NCI-H748 (cell line): ENCODE measurements at regions not wholly inside any gene's neighbourhood (a gene's known extent, or its start where the extent isn't known, plus 50 kb on each side); places are given as distances from the start of the nearest gene placed in this dataset.

ENCODE experiments used
- DNase-seq: peaks from one replicate; lab custom pipeline; 2025; ENCODE audit not compliant: unreplicated experiment; lab: John Stamatoyannopoulos, UW

GRCh38 chrX:71000139-71000538 is 68.0 kb downstream of the SNX12 start:
- no peak for DNase-seq

- peak; percentile 13 for DNase-seq
These were observed 67.6 kb upstream of the SLC7A3 start for GRCh38 chrX:70998411-70999027.

- DNase-seq: no peak
These were observed 64.4 kb upstream of the SLC7A3 start for GRCh38 chrX:70995338-70995737.

- DNase-seq: no peak
These were observed 57.5 kb upstream of the SLC7A3 start for GRCh38 chrX:70988425-70988824.
